ENCODE measurements at regions not wholly inside any gene's neighbourhood (a gene's known extent, or its start where the extent isn't known, plus 50 kb on each side); places are given as distances from the start of the nearest gene placed in this dataset.

DNA sequence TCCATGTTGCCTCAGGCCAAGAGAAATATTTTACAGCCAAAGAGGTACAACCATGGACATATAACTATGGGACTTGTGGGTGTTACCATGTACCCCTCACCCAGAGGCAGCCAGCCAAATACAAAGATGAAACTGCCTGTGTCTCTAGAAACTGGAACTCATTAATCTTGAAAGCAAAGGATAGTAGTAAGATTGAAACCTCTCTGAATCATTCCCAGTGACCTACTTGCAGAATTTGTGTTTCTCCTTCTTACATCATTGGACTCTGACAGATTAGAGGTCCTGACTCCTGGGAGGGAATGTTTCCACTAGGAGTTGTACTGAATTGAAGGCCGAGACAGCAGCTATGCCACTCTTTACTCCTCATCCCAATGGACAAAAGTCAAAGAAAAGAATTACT is 257.4 kb upstream of the UBASH3B start:
- no peak for TF ChIP-seq CTCF (optimal IDR thresholded peaks at IDR 0.05 in 1 of 3, IDR thresholded peaks at IDR 0.05 in 1 of 3, conservative IDR thresholded peaks at IDR 0.05 in 1 of 3; ENCODE audit: extremely low read depth in 1 of 3, insufficient read depth in 2 of 3, low read length in 3 of 3)
- no peak for TF ChIP-seq EZH2 (IDR thresholded peaks at IDR 0.05; ENCODE audit: low read length)
